Transverse colon (tissue), 4 donors: ENCODE measurements at regions not wholly inside any gene's neighbourhood (a gene's known extent, or its start where the extent isn't known, plus 50 kb on each side); places are given as distances from the start of the nearest gene placed in this dataset.

Source experiments
- DNase-seq: peaks from one replicate; pipeline ENCODE4 v3.0.0-alpha.2; 2019
- H3K27ac ChIP-seq, 4 donors: fragments of 200-600 bp; sonication (generic); 2 replicates each; pipeline ENCODE4 v1.5.1; 2016 to 2018; ENCODE audit warnings: inconsistent platforms in 4 of 4
- H3K27me3 ChIP-seq: fragments of 200-600 bp; sonication (generic); 2 replicates; pipeline ENCODE4 v1.5.1; 2017; ENCODE audit warnings: inconsistent platforms
- H3K36me3 ChIP-seq, 4 donors: fragments of 200-600 bp; sonication (generic); 2 replicates each; pipeline ENCODE4 v1.5.1; 2017 to 2019; ENCODE audit warnings: inconsistent platforms in 4 of 4
- H3K4me1 ChIP-seq, 4 donors: fragments of 200-600 bp; sonication (generic); 2 replicates each; pipeline ENCODE4 v1.5.1; 2017 to 2020; ENCODE audit warnings: inconsistent platforms in 4 of 4
- H3K4me3 ChIP-seq, 4 donors: fragments of 200-600 bp; sonication (generic); 1 replicate in 1 of 4; 2 replicates in 3 of 4; pipeline versions ENCODE4 v1.5.1 to v1.6.1; 2017 to 2019; ENCODE audit warnings: inconsistent platforms in 4 of 4
- H3K9me3 ChIP-seq, 2 donors: fragments of 200-600 bp; sonication (generic); 2 replicates each; pipeline ENCODE4 v1.5.1; 2017 to 2019; ENCODE audit warnings: inconsistent platforms in 2 of 2
- CTCF ChIP-seq, 5 experiments: fragments of 200-600 bp in 3 of 5; fragments of 450-650 bp in 2 of 5; sonication (generic) in 3 of 5; IDR thresholded peaks; 1 replicate in 2 of 5; 2 replicates in 3 of 5; pipeline ENCODE4 v1.5.1; 2016 to 2017; ENCODE audit warnings: antibody characterized with exemption in 5 of 5, inconsistent platforms in 3 of 5, mild to moderate bottlenecking in 2 of 5, moderate library complexity in 1 of 5
- EP300 ChIP-seq: sonication (generic); formaldehyde crosslinking; IDR thresholded peaks from one replicate; pipeline ENCODE4 v1.6.1; 2017; ENCODE audit warnings: antibody characterized with exemption, low read depth
- POLR2A ChIP-seq: fragments of 450-650 bp; IDR thresholded peaks from one replicate; pipeline ENCODE4 v1.6.1; 2016; ENCODE audit warnings: antibody characterized with exemption, mild to moderate bottlenecking, moderate library complexity
- POLR2AphosphoS5 ChIP-seq, 3 donors: sonication (generic); formaldehyde crosslinking; IDR thresholded peaks; one replicate each; pipeline ENCODE4 v1.6.1; 2016; ENCODE audit warnings: antibody characterized with exemption in 3 of 3
- WGBS, 2 donors: methylation state at CpG; one replicate each; pipeline ENCODE4 v1.1.5; 2018; ENCODE audit warnings: low coverage in 1 of 2; 5-methylcytosine and 5-hydroxymethylcytosine counted together
- in situ Hi-C, 4 donors: fragments of 200-750 bp; cut with MboI; loops; one replicate each; pipeline versions ENCODE4 v1.15.0 to v1.15.1; 2017; ENCODE audit warnings: low sequenced_read_pairs in 3 of 4, low pct_ligation_motif_present in 1 of 4, low pct_unique_long_range_greater_than_20kb in 1 of 4
- intact Hi-C: fragments of 100-400 bp; cut with DNase I; formaldehyde crosslinking; loops from one replicate; pipeline ENCODE4 v1.15.1; 2023; ENCODE audit warnings: low total_unique reads

- no peak for DNase-seq
- no peaks in the 10 kb centered on the region for H3K27me3 ChIP-seq
- no peaks in the 10 kb centered on the region for H3K9me3 ChIP-seq
- no peak overlapping the region for H3K27ac ChIP-seq
- 48 to 68% methylated on average over 3 to 5 of the region's 5 CpGs for WGBS, 2 donors
- no peaks in the 10 kb centered on the region for H3K4me1 ChIP-seq
- no peak overlapping the region for H3K4me3 ChIP-seq
- in situ Hi-C loops (no loop called here), intact Hi-C loops (no loop called here)
- no peak for TF ChIP-seq POLR2A
- no peak for TF ChIP-seq POLR2AphosphoS5 (IDR thresholded peaks at IDR 0.05)
- TF ChIP-seq EP300: no peak
- TF ChIP-seq CTCF (IDR thresholded peaks at IDR 0.05): no peak
- H3K36me3 ChIP-seq: no peaks in the 10 kb centered on the region
Measured at GRCh38 chr5:174984863-174985262, 260.5 kb downstream of the MSX2 start.

GRCh38 chr5:174982485-174982884, 258.1 kb downstream of the MSX2 start:
- no peak for TF ChIP-seq EP300
- TF ChIP-seq POLR2AphosphoS5 (IDR thresholded peaks at IDR 0.05): no peak
- no peak for TF ChIP-seq POLR2A
- TF ChIP-seq CTCF (IDR thresholded peaks at IDR 0.05): no peak
- Histone ChIP-seq H3K4me1 (no peaks in the 10 kb centered on the region), H3K4me3 (no peak overlapping the region), H3K36me3 (no peaks in the 10 kb centered on the region), H3K9me3 (no peaks in the 10 kb centered on the region), H3K27me3 (no peaks in the 10 kb centered on the region), H3K27ac (no peak overlapping the region)
- in situ Hi-C loops: no loop called here
- 31 to 54% methylated on average over 2 of the region's 2 CpGs for WGBS, 2 donors
- intact Hi-C loops: no loop called here
- DNase-seq: no peak

- WGBS, 2 donors: 47% methylated on average over 6 of the region's 6 CpGs; no CpG with 5 or more reads in 1 of the 2 donors
- Histone ChIP-seq H3K27ac (no peak overlapping the region), H3K4me3 (no peak overlapping the region), H3K4me1 (no peaks in the 10 kb centered on the region), H3K36me3 (no peaks in the 10 kb centered on the region), H3K27me3 (no peaks in the 10 kb centered on the region), H3K9me3 (no peaks in the 10 kb centered on the region)
- no peak for TF ChIP-seq CTCF (IDR thresholded peaks at IDR 0.05)
- TF ChIP-seq POLR2A: no peak
- no peak for TF ChIP-seq POLR2AphosphoS5 (IDR thresholded peaks at IDR 0.05)
- TF ChIP-seq EP300: no peak
- no peak for DNase-seq
- in situ Hi-C loops: no loop called here
- intact Hi-C loops: no loop called here
Measured at GRCh38 chr5:174981416-174981815, 257.0 kb downstream of the MSX2 start.

- intact Hi-C loops: no loop called here
- DNase-seq: no peak
- 40 to 50% methylated on average over 1 to 2 of the region's 2 CpGs for WGBS, 2 donors
- Histone ChIP-seq H3K9me3 (no peaks in the 10 kb centered on the region), H3K4me1 (no peaks in the 10 kb centered on the region), H3K4me3 (no peak overlapping the region), H3K27me3 (no peaks in the 10 kb centered on the region), H3K36me3 (no peaks in the 10 kb centered on the region), H3K27ac (no peak overlapping the region)
- no peak for TF ChIP-seq POLR2AphosphoS5 (IDR thresholded peaks at IDR 0.05)
- TF ChIP-seq POLR2A: no peak
- TF ChIP-seq EP300: no peak
- no peak for TF ChIP-seq CTCF (IDR thresholded peaks at IDR 0.05)
- in situ Hi-C loops: no loop called here
Measured at GRCh38 chr5:174980952-174981351, 256.6 kb downstream of the MSX2 start.
